ACC112 (cell line): ENCODE measurements at regions not wholly inside any gene's neighbourhood (a gene's known extent, or its start where the extent isn't known, plus 50 kb on each side); places are given as distances from the start of the nearest gene placed in this dataset.
"Not testable (repeated sequence)": the region's sequence is repeated elsewhere in the genome, so short reads cannot be mapped to it uniquely, and the experiment has no call there.

Source experiments
- H2AFZ ChIP-seq: fragments of 200-600 bp; sonication (generic); one replicate; pipeline ENCODE4 v1.6.0; 2017; ENCODE audit warnings: antibody characterized with exemption, low read length; ENCODE audit not compliant: unreplicated experiment
- H3K27ac ChIP-seq: fragments of 200-600 bp; sonication (generic); 2 replicates; pipeline ENCODE4 v1.5.1; 2014; ENCODE audit warnings: low read depth, mild to moderate bottlenecking, antibody characterized with exemption, low read length, moderate library complexity
- H3K27me3 ChIP-seq: fragments of 200-600 bp; sonication (generic); 2 replicates; pipeline ENCODE4 v1.6.1; 2014; ENCODE audit warnings: mild to moderate bottlenecking, antibody characterized with exemption, low read length, moderate library complexity, mixed read lengths; ENCODE audit not compliant: insufficient read depth
- H3K36me3 ChIP-seq: fragments of 200-600 bp; sonication (generic); 2 replicates; pipeline ENCODE4 v1.6.1; 2016; ENCODE audit warnings: mild to moderate bottlenecking, antibody characterized with exemption, low read length, moderate library complexity, mixed read lengths; ENCODE audit not compliant: insufficient read depth
- H3K4me1 ChIP-seq: fragments of 200-600 bp; sonication (generic); one replicate; pipeline ENCODE4 v1.6.1; 2016; ENCODE audit warnings: low read length, mixed read lengths; ENCODE audit not compliant: insufficient read depth, unreplicated experiment, control insufficient read depth
- H3K4me3 ChIP-seq: fragments of 200-600 bp; sonication (generic); 2 replicates; pipeline ENCODE4 v1.5.1; 2014; ENCODE audit warnings: mild to moderate bottlenecking, low read depth, low read length
- H3K79me2 ChIP-seq: fragments of 200-600 bp; sonication (generic); one replicate; pipeline ENCODE4 v1.6.0; 2016; ENCODE audit warnings: low read length; ENCODE audit not compliant: control insufficient read depth, unreplicated experiment, insufficient read depth

DNA sequence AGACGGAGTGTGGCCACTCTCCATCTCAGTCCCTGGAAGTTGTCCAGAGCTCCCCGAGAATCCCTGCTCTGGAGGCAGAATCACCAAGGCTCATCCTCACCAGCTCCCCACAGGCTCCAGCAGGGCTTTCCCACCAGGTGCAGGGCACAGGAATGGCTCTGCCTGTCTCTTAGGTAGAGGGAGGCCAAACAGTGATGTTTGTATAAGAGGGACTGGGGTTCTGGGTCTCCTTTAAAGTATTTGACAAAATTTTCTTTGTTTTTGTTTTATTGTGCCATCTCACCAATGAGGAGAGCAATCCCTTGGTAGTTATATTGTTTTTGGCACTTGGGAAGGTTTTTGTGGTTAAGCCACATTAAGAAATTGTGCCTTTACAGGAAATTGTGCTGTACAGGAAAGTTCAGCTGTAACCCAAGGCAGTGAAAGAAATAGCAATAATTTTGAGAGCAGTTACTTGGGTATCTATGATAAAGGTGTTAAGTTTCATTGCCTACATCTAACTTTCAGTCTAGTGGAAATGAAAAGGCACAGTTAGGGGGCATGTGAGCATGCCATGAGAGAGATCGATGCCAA lies 219.3 kb upstream of the PRSS58 start:
- peak overlapping the region; percentile 48 for H2AFZ ChIP-seq
- no peaks in the 10 kb centered on the region for H3K36me3 ChIP-seq
- H3K27ac ChIP-seq: peak overlapping the region; percentile 60
- no peaks in the 10 kb centered on the region for H3K27me3 ChIP-seq
- H3K4me3 ChIP-seq: peak overlapping the region; percentile 61
- no peaks in the 10 kb centered on the region for H3K79me2 ChIP-seq
- peaks cover 28% of the 10 kb centered on the region for H3K4me1 ChIP-seq

DNA sequence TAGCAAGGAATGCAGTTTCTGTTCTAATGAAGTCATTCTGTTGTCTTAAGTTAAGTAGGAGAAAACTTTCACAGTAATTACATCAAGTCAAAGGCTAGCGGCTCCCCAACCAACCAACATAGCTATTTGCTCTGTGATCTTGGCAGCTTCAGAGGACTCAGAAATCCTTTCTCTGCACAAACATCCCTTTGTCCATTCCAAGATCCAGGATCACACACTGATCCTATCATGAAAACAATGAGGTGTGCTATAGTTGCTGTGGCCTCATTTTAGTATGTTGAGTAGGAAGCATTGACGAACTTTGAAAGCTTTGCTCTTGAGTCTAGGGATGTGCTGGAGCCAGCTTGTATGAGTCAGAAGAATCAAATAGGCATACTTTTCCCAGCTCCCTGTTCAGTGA lies 218.2 kb upstream of the PRSS58 start:
- H3K4me1 ChIP-seq: peaks cover 24% of the 10 kb centered on the region
- no peak overlapping the region for H3K4me3 ChIP-seq
- no peaks in the 10 kb centered on the region for H3K36me3 ChIP-seq
- H3K79me2 ChIP-seq: no peaks in the 10 kb centered on the region
- H2AFZ ChIP-seq: no peak overlapping the region
- no peak overlapping the region for H3K27ac ChIP-seq
- no peaks in the 10 kb centered on the region for H3K27me3 ChIP-seq

- H3K79me2 ChIP-seq: no peaks in the 10 kb centered on the region
- H3K36me3 ChIP-seq: no peaks in the 10 kb centered on the region
- no peak overlapping the region for H2AFZ ChIP-seq
- no peak overlapping the region for H3K4me3 ChIP-seq
- no peak overlapping the region for H3K27ac ChIP-seq
- peaks cover 8% of the 10 kb centered on the region for H3K4me1 ChIP-seq
- H3K27me3 ChIP-seq: no peaks in the 10 kb centered on the region
Observed at GRCh38 chr7:142471820-142472219, 214.0 kb upstream of the PRSS58 start.

- Histone ChIP-seq H3K4me3 (no peak overlapping the region), H3K36me3 (no peaks in the 10 kb centered on the region), H3K79me2 (no peaks in the 10 kb centered on the region), H3K27me3 (no peaks in the 10 kb centered on the region), H3K27ac (no peak overlapping the region), H3K4me1 (no peaks in the 10 kb centered on the region), H2AFZ (no peak overlapping the region)
Observed at GRCh38 chr7:142470544-142470830, 212.6 kb upstream of the PRSS58 start.

- Histone ChIP-seq H3K79me2 (no peaks in the 10 kb centered on the region), H3K4me1 (no peaks in the 10 kb centered on the region), H3K27ac (no peak overlapping the region), H3K27me3 (no peaks in the 10 kb centered on the region), H3K36me3 (no peaks in the 10 kb centered on the region), H3K4me3 (no peak overlapping the region), H2AFZ (no peak overlapping the region)
Observed at GRCh38 chr7:142469696-142470543, 212.1 kb upstream of the PRSS58 start.

- no peak overlapping the region for H3K4me3 ChIP-seq
- no peak overlapping the region for H3K27ac ChIP-seq
- H3K36me3 ChIP-seq: no peaks in the 10 kb centered on the region
- no peaks in the 10 kb centered on the region for H3K27me3 ChIP-seq
- H2AFZ ChIP-seq: no peak overlapping the region
- no peaks in the 10 kb centered on the region for H3K4me1 ChIP-seq
- H3K79me2 ChIP-seq: no peaks in the 10 kb centered on the region
Observed at GRCh38 chr7:142468871-142469665, 211.2 kb upstream of the PRSS58 start.

DNA sequence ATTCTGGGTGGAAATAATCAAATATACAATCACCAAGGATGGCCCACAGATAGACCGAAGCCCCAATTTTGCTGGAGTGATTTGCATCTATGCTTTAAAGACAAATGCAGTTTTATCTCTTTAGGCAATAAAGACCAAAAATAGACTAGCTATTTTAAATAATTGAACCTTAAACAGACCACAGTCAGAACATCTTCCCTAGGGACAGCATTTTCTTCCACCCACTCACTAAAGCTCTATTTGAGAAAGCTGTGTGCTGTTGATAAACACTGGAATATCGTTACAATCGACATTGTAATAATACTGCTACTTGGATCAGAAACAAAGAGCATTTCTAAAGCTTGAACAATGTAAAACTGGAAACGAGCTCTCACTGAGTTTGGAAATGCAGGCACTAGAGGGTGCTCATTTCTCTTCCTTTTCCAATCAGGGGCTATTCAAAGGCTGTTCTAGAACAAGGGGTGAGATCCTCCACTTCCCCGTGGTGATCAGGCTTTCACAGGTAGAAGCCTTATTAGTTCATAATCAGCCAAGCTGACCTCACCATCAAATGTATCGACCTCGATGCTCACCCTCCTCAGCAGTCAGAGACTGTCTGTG lies 209.3 kb upstream of the PRSS58 start:
- not testable (repeated sequence) for H3K27ac ChIP-seq, H3K27me3 ChIP-seq, H3K4me3 ChIP-seq, H3K79me2 ChIP-seq, H3K36me3 ChIP-seq, H3K4me1 ChIP-seq
- H2AFZ ChIP-seq: peak overlapping the region; percentile 14

- no peaks in the 10 kb centered on the region for H3K36me3 ChIP-seq
- no peaks in the 10 kb centered on the region for H3K79me2 ChIP-seq
Observed at GRCh38 chr7:142463401-142463850, 205.6 kb upstream of the PRSS58 start.

GRCh38 chr7:142461437-142461836 lies 203.6 kb upstream of the PRSS58 start:
- Histone ChIP-seq H3K27ac (peak overlapping the region; percentile 87), H3K36me3 (no peaks in the 10 kb centered on the region), H3K79me2 (no peaks in the 10 kb centered on the region), H3K27me3 (no peaks in the 10 kb centered on the region), H3K4me3 (peak overlapping the region; percentile 24; the same call in 1 of the 2 replicates), H2AFZ (no peak overlapping the region), H3K4me1 (peaks cover 28% of the 10 kb centered on the region)

More at GRCh38 chr7:142463401-142463850, 205.6 kb upstream of the PRSS58 start:
- H3K4me1 ChIP-seq: peaks cover 28% of the 10 kb centered on the region
- H2AFZ ChIP-seq: no peak overlapping the region
- H3K4me3 ChIP-seq: no peak overlapping the region
- no peaks in the 10 kb centered on the region for H3K27me3 ChIP-seq
- no peak overlapping the region for H3K27ac ChIP-seq

DNA sequence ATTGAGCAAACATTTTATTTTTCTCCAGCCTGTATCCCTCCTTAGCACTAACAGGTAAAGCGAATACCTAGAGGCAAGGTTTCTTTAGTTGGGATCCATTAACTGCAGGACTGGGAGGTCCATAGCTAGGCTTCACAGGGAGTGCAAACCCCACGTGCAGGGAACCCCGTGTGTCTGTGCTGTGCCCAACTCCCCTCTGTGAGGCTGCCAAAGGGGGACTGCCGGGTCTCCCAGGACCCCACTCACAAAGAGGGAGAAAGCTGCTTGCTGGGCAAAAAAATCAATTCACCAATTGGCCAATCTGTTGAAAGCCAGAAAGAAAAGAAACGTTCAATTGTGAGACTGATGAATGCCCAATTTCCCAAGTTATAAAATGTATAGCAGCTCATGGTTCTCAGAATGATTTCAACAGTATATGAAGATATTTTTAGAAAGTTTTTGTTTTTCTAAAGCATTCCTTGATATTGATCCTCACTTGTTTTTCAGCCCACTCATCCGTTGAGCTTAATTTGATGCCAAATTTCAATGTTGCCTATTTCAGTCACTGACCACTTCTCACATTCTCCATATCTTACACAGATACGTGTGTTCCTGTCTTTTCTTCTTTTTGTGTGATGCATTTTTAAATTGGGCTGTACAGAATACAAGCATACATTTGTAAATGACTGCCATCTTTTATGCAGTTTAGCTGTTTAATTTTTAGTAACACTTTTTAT lies 202.7 kb upstream of the PRSS58 start:
- H3K27ac ChIP-seq: peak overlapping the region; percentile 87
- H3K36me3 ChIP-seq: no peaks in the 10 kb centered on the region
- H3K79me2 ChIP-seq: no peaks in the 10 kb centered on the region
- peak overlapping the region; percentile 24; the same call in 1 of the 2 replicates for H3K4me3 ChIP-seq
- H3K4me1 ChIP-seq: peaks cover 28% of the 10 kb centered on the region
- H3K27me3 ChIP-seq: no peaks in the 10 kb centered on the region
- no peak overlapping the region for H2AFZ ChIP-seq
